Ovary (tissue), 7 donors: ENCODE measurements at regions not wholly inside any gene's neighbourhood (a gene's known extent, or its start where the extent isn't known, plus 50 kb on each side); places are given as distances from the start of the nearest gene placed in this dataset.

Experiments used
- DNase-seq, 5 donors: peaks; one replicate each; pipeline ENCODE4 v3.0.0-alpha.2; 2019 to 2020
- H3K27ac ChIP-seq, 2 donors: fragments of 200-600 bp; one replicate each; pipeline versions ENCODE4 v1.5.1 to v1.8.0; 2019 to 2022
- H3K27me3 ChIP-seq: fragments of 200-600 bp; one replicate; pipeline ENCODE4 v1.8.0; 2022
- H3K36me3 ChIP-seq: fragments of 200-600 bp; sonication (generic); one replicate; pipeline ENCODE4 v1.5.1; 2019
- H3K4me1 ChIP-seq: one replicate; pipeline ENCODE4 v1.8.1; 2013; ENCODE audit warnings: mild to moderate bottlenecking, moderate library complexity; ENCODE audit not compliant: insufficient read depth
- H3K4me3 ChIP-seq: fragments of 200-600 bp; sonication (generic); one replicate; pipeline ENCODE4 v1.5.1; 2017
- H3K9me3 ChIP-seq, 2 donors: fragments of 200-600 bp in 1 of 2; sonication (generic) in 1 of 2; one replicate each; pipeline versions ENCODE4 v1.5.1 to v1.8.1; 2013 to 2019; ENCODE audit warnings: mild to moderate bottlenecking in 1 of 2, moderate library complexity in 1 of 2
- EP300 ChIP-seq: sonication (generic); formaldehyde crosslinking; IDR thresholded peaks from one replicate; pipeline ENCODE4 v1.6.1; 2017; ENCODE audit warnings: antibody characterized with exemption
- POLR2A ChIP-seq: fragments of 450-650 bp; IDR thresholded peaks from one replicate; pipeline ENCODE4 v1.6.1; 2017; ENCODE audit warnings: antibody characterized with exemption, mild to moderate bottlenecking, moderate library complexity
- WGBS, 3 donors: extraction: QIAGEN DNeasy Blood & Tissue Kit in 1 of 3; methylation state at CpG; one replicate each; pipeline versions ENCODE4 v1.1.5 to v1.1.7; 2013 to 2017; 5-methylcytosine and 5-hydroxymethylcytosine counted together
- intact Hi-C, 4 donors: fragments of 100-400 bp; cut with DNase I; formaldehyde crosslinking; loops; one replicate each; pipeline versions ENCODE4 v1.11.0 to v1.15.1; 2022 to 2023
- TF ChIP-seq, protein P1 (sequence below), 3 donors: fragments of 450-650 bp in 2 of 3; fragments of 200-600 bp in 1 of 3; IDR thresholded peaks; one replicate each; pipeline versions ENCODE4 v1.5.1 to v1.8.0; 2016 to 2022; ENCODE audit warnings: antibody characterized with exemption in 3 of 3, mild to moderate bottlenecking in 1 of 3
- donor health status: DM: no; HTN: no; CAD: no; lungs with moderate emphysema.
- donor health status: DM: no; HTN: no; CAD: no.
- donor health status: Bipolar disorder and iron deficiency.
- donor health status: DM: no; HTN: no; CAD: no.
- donor health status: DM: yes; HTN: yes; CAD: no.

DNA sequence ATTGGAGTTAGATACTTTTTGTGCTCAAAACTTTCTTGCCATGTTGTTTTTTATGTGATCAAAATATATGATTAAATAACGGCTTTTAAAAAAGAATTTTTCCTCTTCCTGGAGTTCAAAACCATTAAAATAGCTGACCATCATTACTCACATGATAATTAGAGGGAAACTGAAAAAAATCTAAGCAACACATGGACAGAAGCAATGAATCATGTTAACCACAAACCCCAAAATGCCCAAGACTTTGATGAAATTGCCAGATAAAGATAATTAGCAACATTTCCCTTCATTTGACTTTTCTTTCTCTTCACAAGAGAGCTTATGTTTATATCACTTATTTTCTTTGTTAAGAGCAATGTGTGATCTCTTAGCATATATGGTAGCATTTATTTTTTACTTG, 1294.2 kb downstream of the EFNA5 start:
- H3K4me3 ChIP-seq = no peak overlapping the region
- H3K9me3 ChIP-seq = no peaks in the 10 kb centered on the region
- DNase-seq = no peak
- intact Hi-C loops = no loop called here
- H3K4me1 ChIP-seq = no peaks in the 10 kb centered on the region
- H3K27ac ChIP-seq = no peak overlapping the region
- WGBS, 3 donors = 10 to 30% (median 17%) methylated on average over 1 of the region's 1 CpG
- H3K36me3 ChIP-seq = no peaks in the 10 kb centered on the region
- TF ChIP-seq EP300 (no peak), POLR2A (no peak)
- TF ChIP-seq, protein P1, sequence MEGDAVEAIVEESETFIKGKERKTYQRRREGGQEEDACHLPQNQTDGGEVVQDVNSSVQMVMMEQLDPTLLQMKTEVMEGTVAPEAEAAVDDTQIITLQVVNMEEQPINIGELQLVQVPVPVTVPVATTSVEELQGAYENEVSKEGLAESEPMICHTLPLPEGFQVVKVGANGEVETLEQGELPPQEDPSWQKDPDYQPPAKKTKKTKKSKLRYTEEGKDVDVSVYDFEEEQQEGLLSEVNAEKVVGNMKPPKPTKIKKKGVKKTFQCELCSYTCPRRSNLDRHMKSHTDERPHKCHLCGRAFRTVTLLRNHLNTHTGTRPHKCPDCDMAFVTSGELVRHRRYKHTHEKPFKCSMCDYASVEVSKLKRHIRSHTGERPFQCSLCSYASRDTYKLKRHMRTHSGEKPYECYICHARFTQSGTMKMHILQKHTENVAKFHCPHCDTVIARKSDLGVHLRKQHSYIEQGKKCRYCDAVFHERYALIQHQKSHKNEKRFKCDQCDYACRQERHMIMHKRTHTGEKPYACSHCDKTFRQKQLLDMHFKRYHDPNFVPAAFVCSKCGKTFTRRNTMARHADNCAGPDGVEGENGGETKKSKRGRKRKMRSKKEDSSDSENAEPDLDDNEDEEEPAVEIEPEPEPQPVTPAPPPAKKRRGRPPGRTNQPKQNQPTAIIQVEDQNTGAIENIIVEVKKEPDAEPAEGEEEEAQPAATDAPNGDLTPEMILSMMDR (IDR thresholded peaks at IDR 0.05) = no peak
- H3K27me3 ChIP-seq = no peaks in the 10 kb centered on the region

DNA sequence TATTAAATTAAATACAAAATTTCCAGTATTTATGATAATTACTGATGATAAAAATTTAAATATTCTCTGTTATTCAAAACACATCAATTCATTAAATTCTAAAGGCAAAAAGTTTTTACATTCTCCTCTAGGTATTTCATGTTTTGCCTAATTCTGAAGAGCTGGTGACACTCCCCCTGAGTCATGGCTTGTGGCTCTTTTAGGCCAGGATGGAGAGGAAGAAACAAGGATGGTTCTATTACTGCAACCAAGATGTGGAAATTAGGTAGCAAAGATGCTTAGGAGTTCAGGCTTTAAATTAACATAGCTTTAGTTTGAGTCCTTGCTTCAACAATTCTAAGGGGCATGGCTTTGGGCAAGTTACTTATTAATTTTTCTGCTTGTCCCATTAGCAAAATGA, 1295.8 kb downstream of the EFNA5 start:
- DNase-seq = no peak
- Histone ChIP-seq H3K4me1 (no peaks in the 10 kb centered on the region), H3K27me3 (no peaks in the 10 kb centered on the region), H3K27ac (no peak overlapping the region), H3K4me3 (no peak overlapping the region), H3K36me3 (no peaks in the 10 kb centered on the region), H3K9me3 (peaks cover 0 to 2% of the 10 kb centered on the region in 2 donors)
- TF ChIP-seq POLR2A (no peak), EP300 (no peak)
- TF ChIP-seq, protein P1 (IDR thresholded peaks at IDR 0.05) = no peak
- intact Hi-C loops = no loop called here

DNA sequence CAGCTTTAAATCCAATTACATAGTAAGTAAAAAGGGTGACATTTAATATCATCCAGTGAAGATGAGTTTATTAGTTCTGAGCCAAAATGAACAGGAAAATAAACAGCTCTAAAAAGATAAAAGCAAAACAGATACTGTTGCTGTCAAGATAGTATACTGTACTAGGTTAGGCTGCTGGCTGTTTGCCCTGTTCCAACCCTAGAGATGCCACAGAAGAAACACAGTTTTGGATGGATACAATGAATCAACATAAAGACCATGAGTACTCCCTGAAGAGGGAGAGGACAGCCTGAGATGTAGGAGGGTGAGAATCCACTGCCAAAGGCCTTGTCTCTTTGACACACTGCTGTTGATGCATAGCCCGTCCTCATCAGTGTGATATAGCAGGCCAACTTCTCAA, 1302.7 kb downstream of the EFNA5 start:
- Histone ChIP-seq H3K27me3 (no peaks in the 10 kb centered on the region), H3K4me1 (no peaks in the 10 kb centered on the region), H3K4me3 (no peak overlapping the region), H3K36me3 (no peaks in the 10 kb centered on the region), H3K9me3 (peaks cover 0 to 4% of the 10 kb centered on the region in 2 donors), H3K27ac (no peak overlapping the region)
- no peak for TF ChIP-seq POLR2A
- no peak for TF ChIP-seq EP300
- TF ChIP-seq, protein P1 (IDR thresholded peaks at IDR 0.05) = no peak
- intact Hi-C loops = no loop called here
- WGBS, 3 donors = 15 to 32% (median 19%) methylated on average over 1 of the region's 1 CpG
- no peak for DNase-seq

DNA sequence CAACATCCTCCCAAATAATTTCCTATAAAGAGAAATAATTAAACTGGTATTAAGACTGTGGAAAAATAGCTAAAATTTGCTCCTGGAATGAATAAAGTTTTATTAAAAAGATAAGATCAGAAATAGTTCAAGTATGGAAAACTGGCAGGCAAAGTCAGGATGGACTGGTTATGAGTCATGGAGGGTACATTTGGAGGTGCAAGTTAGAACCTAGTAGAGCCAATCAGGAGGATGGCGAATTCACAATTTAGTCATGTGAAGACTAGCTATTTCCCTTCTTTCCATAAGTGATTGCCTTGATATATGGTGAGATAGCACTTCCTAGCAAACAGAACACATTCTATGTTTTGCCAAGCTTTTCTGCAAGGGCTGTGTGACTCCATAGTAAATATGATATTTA, 1303.5 kb downstream of the EFNA5 start:
- peaks cover 0 to 4% of the 10 kb centered on the region in 2 donors for H3K9me3 ChIP-seq
- no peaks in the 10 kb centered on the region for H3K27me3 ChIP-seq
- H3K27ac ChIP-seq = no peak overlapping the region
- H3K36me3 ChIP-seq = no peaks in the 10 kb centered on the region
- H3K4me3 ChIP-seq = no peak overlapping the region
- DNase-seq = no peak
- WGBS, 3 donors = 84 to 92% (median 91%) methylated on average over 1 of the region's 1 CpG
- intact Hi-C loops = no loop called here
- no peak for TF ChIP-seq EP300
- TF ChIP-seq, protein P1 (IDR thresholded peaks at IDR 0.05) = no peak
- no peak for TF ChIP-seq POLR2A
- no peaks in the 10 kb centered on the region for H3K4me1 ChIP-seq

DNA sequence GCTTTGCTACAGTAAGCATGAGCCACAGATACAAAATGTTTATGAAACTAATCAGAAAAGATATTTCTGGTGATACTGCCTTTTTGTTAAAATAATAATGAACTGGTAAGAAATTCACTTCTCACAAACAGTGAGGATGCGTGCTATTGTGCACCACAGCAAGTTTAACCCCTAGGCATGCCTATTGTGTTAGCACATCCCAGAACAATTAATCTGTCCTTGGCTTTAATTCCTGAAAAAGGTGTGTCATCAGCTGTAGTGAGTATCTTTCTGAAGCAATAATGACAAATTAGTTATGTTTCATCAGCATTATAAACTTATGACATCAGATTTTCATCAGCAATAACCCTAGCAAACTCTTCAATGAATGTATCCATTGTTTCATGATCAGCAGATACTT, 1307.2 kb downstream of the EFNA5 start:
- WGBS, 3 donors = 91 to 98% (median 95%) methylated on average over 1 of the region's 1 CpG
- Histone ChIP-seq H3K27me3 (no peaks in the 10 kb centered on the region), H3K36me3 (no peaks in the 10 kb centered on the region), H3K27ac (no peak overlapping the region), H3K4me1 (no peaks in the 10 kb centered on the region), H3K4me3 (no peak overlapping the region), H3K9me3 (no peaks in the 10 kb centered on the region)
- TF ChIP-seq, protein P1 (IDR thresholded peaks at IDR 0.05) = no peak
- TF ChIP-seq EP300 (no peak), POLR2A (no peak)
- DNase-seq = no peak
- intact Hi-C loops = no loop called here
